T1000 (cell line): ENCODE measurements at regions not wholly inside any gene's neighbourhood (a gene's known extent, or its start where the extent isn't known, plus 50 kb on each side); places are given as distances from the start of the nearest gene placed in this dataset.
"Not testable (repeated sequence)": the region's sequence is repeated elsewhere in the genome, so short reads cannot be mapped to it uniquely, and the experiment has no call there.

Experiments
- DNase-seq: peaks from one replicate; lab custom pipeline; 2025; ENCODE audit warnings: mixed read lengths; lab: John Stamatoyannopoulos, UW

GRCh38 chr15:96470681-96471310 is 140.3 kb downstream of the NR2F2 start:
- no peak for DNase-seq

DNA sequence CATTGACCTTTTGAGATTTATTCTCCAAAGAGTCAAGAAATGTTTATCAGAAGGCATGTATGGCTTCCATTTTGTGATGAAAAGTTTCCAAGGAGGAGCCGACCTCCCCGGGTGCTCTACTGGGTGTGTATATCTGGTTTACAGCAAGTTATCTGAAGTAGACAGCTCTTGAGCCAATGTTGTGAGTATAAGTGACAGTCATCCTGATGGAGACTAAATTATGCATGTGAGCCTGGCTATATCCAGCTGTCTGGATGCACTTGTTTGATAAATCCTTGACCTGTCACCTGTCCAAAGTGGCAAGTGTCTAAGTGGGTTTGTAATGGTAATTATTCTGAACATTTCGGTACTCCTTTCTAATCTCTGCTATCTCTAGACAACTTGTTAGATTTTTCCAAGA is 142.2 kb downstream of the NR2F2 start:
- no peak for DNase-seq

GRCh38 chr15:96473556-96473955 is 143.1 kb downstream of the NR2F2 start:
- DNase-seq, result no peak

- DNase-seq, result no peak
These were observed 143.7 kb downstream of the NR2F2 start for GRCh38 chr15:96474231-96474664.

- DNase-seq, result no peak
These were observed 146.7 kb downstream of the NR2F2 start for GRCh38 chr15:96477227-96477626.

GRCh38 chr15:96484412-96484811 is 153.9 kb downstream of the NR2F2 start:
- DNase-seq, result not testable (repeated sequence)

DNA sequence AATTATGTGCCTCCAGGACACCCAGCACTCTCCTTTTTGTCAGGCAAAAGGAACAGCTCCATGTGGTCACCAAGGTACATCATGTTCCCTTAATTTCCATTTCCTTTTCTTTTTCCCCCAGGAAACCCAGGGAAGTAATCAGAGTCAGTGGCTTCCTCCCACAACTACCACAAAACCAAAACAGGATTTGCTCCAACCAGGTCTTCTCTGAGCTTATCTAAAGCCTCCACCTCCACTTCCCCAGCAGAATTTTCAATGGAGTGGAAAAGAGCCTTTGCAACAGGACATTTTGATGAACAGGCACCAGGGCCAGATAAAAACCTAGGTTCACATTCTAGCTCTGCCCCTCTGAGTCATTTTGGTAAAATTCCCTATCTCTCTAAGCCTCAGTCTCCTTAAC is 154.3 kb downstream of the NR2F2 start:
- DNase-seq, result no peak

DNA sequence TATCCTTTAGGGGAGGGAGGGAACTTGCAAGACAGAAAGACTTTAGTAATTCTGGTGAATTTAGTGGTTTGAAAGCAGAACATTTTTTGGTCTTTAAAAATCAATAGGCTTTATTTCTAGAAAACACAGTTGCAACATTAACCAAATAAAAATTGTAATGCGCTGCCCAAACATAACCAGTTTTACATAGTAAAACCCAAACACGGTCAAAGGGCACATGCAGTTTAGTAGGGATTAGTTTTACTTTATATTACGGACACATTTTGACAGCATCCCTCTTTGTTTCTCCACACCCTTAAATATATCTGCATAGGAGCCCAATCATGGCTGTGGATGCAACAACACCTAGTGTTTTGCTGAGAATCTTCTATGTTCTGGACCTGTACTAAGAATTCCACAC is 156.7 kb downstream of the NR2F2 start:
- DNase-seq, result no peak

GRCh38 chr15:96491066-96491699 is 160.7 kb downstream of the NR2F2 start:
- not testable (repeated sequence) for DNase-seq

GRCh38 chr15:96491700-96492644 is 161.5 kb downstream of the NR2F2 start:
- not testable (repeated sequence) for DNase-seq

DNA sequence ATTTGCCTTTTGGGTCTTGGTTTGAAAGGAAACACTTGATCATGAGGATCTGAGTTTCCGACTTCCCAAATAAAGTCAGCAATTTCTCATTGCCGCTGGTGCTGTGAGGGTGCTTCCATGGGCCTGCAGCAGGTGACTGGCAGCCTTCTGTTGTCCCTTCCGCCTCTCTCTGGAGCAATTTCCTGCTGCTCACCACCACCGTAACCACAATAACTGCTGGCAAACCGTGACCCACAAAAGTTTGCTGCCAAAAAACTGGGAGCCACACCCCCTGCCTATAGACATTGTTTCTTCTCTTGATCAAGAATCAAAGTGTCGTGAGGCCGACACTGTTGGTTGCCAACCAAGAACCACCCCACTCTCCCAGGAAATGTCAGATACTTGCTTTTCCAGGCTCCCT is 164.0 kb downstream of the NR2F2 start:
- DNase-seq, result no peak

DNA sequence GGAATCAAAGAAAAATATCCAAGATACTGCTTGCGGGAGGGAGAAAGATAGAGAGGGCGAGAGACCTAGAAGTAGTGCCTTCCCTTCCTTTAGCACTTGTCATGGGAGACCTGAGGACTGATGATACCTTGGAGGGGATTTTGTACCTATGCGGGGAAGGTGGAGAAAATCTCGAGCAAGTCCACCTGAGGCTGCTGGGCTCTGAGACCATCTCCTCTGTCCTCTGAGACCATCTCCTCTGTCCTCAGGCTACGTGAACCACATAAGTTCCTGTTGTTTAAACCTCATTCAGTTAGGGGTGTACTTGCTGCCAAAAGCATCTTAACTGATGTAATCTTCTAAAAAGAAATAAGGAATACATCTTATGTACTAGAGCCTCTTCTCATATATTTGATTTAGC is 164.9 kb downstream of the NR2F2 start:
- DNase-seq, result no peak

GRCh38 chr15:96497951-96498350 is 167.5 kb downstream of the NR2F2 start:
- DNase-seq, result no peak

DNA sequence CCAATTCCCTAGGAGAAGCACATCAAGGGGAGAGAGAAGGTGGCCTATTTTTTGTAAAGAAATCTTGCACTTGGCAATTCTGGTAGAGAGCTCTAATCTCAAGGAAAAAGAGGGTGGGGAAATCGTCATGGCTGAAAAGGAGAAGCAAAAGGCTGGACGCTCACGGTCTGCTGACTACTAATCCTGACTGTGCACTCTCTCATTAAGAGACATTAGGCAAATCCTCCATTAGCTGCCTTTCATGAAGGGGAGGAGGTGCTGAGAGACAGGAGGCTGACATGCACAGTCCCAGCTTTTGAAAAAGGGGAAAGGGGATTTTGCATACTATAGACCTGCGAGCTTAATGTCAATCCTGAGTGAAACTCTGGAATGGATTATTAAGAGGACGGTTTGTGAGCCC is 170.0 kb downstream of the NR2F2 start:
- no peak for DNase-seq

- no peak for DNase-seq
These were observed 170.9 kb downstream of the NR2F2 start for GRCh38 chr15:96501362-96501761.

DNA sequence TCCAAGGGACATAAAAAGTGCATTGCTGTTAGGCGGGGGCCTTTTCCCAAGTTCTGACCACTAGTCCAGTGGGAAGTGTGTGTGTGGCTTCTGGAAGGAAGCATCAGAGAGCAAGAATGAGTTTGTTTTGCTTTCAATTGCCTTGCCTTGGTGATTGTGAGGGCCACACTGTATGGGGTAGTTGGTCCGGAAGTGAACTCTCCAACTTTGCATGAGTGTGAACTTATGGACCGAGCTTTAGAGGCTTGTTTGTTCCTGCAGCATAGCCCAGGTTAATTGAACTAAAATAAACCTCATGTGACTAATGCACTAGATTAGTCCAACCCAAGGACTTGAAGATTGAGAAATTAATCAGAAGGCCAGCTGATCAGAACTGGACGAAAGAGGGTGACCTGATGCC is 171.7 kb downstream of the NR2F2 start:
- no peak for DNase-seq

DNA sequence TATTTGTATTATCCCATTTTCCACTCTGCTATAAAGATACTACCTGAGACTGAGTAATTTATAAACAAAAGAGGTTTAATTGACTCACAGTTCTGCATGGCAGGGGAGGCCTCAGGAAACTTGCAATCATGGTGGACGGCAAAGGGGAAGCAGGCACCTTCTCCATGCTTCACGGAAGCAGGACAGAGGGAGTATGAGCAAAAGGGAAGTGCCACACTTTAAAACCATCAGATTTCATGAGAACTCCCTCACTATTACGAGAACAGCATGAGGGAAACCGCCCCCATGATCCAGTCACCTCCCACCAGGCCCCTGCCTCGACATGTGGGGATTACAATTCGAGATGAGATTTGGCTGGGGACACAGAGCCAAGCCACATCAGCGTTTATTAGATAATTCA is 172.8 kb downstream of the NR2F2 start:
- DNase-seq, result no peak

DNA sequence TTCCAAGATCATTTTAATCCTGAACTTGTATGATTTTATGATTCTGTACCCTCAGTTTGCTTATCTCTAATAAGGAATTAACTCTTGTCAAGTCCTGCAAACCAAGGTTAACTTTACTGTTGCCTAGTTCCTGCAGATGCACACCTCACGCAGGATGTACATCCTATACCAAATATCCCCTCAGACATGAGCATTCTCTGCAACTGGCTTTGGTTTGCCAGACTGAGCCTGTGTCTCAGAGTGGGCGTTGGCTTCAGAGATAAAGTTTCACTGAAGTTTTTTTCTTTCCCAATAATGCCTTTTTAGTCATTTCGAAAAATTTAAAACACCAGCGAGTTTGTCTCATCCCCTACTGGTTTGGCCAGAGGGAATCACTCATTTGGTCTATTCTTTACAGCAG is 173.9 kb downstream of the NR2F2 start:
- no peak for DNase-seq

- DNase-seq, result no peak
These were observed 174.5 kb downstream of the NR2F2 start for GRCh38 chr15:96505014-96505413.

- DNase-seq, result no peak
These were observed 184.2 kb downstream of the NR2F2 start for GRCh38 chr15:96514607-96515285.

DNA sequence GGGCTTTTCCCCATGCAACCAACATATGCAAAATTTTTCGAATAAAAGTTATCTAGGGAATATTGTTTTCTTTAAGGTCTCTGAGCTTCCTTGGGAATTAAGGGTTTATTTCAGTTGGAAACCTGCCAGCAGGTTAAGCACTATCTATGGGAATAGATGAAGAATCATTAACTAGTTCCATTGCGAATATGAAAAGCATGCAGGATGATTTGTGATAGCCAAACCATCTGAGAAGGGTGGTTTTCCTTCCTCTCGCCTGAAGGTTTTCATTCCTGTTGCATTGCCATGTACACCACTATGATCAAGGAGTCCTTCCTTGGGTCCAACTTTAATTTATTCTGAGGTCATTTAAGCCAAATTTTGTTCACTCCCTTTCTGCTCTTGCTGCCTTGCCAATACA is 184.9 kb downstream of the NR2F2 start:
- no peak for DNase-seq

- no peak for DNase-seq
These were observed 190.9 kb downstream of the NR2F2 start for GRCh38 chr15:96521386-96521785.
